ENCODE measurements at regions not wholly inside any gene's neighbourhood (a gene's known extent, or its start where the extent isn't known, plus 50 kb on each side); places are given as distances from the start of the nearest gene placed in this dataset.

- no peaks in the 10 kb centered on the region for H3K36me3 ChIP-seq (ENCODE audit: insufficient read depth, insufficient read length, low read length)
- peaks cover 3% of the 10 kb centered on the region for H3K4me1 ChIP-seq (ENCODE audit: insufficient read depth, insufficient read length)
- no peaks in the 10 kb centered on the region for H3K9me3 ChIP-seq (ENCODE audit: insufficient read depth, low read length)
- no peak overlapping the region for H3K9ac ChIP-seq (ENCODE audit: insufficient read length, low read depth)
- DNase-seq (ENCODE audit: low read depth, low spot score), result no peak
- H3K27me3 ChIP-seq (ENCODE audit: insufficient read depth, insufficient read length), result no peaks in the 10 kb centered on the region
- H3K4me3 ChIP-seq (ENCODE audit: insufficient read length, low read depth), result no peak overlapping the region
- no peak for TF ChIP-seq ZNF274 (IDR thresholded peaks at IDR 0.05; ENCODE audit: low read depth, low read length)
These were observed 381.3 kb downstream of the SOX11 start for GRCh38 chr2:6073191-6074088.

DNA sequence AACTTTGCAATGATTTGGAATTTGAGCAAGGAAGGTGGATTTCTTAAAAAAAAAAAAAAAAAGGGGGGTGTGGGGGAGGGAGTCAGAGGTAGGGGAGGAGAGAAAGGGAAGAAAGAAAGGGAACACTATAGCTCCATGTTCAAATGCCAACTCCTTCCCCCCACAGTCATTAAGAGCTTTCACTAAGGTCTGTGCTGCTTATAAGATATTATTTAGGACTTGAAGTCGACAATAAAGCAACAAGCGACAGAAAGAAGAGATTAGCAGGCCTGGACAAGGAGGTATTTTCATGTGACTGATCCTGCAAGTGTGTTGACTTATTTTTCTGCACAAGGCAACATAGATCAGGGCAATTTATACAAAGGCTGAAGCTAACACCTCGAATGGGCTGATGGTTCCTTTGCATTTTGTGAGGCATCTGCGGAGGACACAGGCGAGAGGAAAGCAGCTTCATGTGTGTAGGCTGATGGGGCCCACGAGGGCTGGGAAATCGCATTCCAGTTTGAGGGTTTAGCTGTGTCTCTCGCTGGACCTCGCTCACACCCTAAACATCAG lies 382.0 kb downstream of the SOX11 start:
- no peak for DNase-seq (ENCODE audit: low read depth, low spot score)
- TF ChIP-seq YY1 (IDR thresholded peaks at IDR 0.05; ENCODE audit: insufficient read depth, insufficient read length), result no peak
- TF ChIP-seq SUZ12 (IDR thresholded peaks at IDR 0.05; ENCODE audit: extremely low read depth, insufficient read depth, insufficient read length), result no peak
- no peak for TF ChIP-seq ZNF274 (IDR thresholded peaks at IDR 0.05; ENCODE audit: low read depth, low read length)
- Histone ChIP-seq H3K27me3 (ENCODE audit: insufficient read depth, insufficient read length) (no peaks in the 10 kb centered on the region), H3K9ac (ENCODE audit: insufficient read length, low read depth) (no peak overlapping the region), H3K36me3 (ENCODE audit: insufficient read depth, insufficient read length, low read length) (no peaks in the 10 kb centered on the region), H3K9me3 (ENCODE audit: insufficient read depth, low read length) (no peaks in the 10 kb centered on the region), H3K4me3 (ENCODE audit: insufficient read length, low read depth) (no peak overlapping the region), H3K4me1 (ENCODE audit: insufficient read depth, insufficient read length) (peaks cover 3% of the 10 kb centered on the region)

- H3K27me3 ChIP-seq (ENCODE audit: insufficient read depth, insufficient read length), result no peaks in the 10 kb centered on the region
- no peak overlapping the region for H3K4me3 ChIP-seq (ENCODE audit: insufficient read length, low read depth)
- DNase-seq (ENCODE audit: low read depth, low spot score), result no peak
- no peak overlapping the region for H3K9ac ChIP-seq (ENCODE audit: insufficient read length, low read depth)
- no peaks in the 10 kb centered on the region for H3K9me3 ChIP-seq (ENCODE audit: insufficient read depth, low read length)
- peaks cover 2% of the 10 kb centered on the region for H3K4me1 ChIP-seq (ENCODE audit: insufficient read depth, insufficient read length)
- TF ChIP-seq SUZ12 (IDR thresholded peaks at IDR 0.05; ENCODE audit: extremely low read depth, insufficient read depth, insufficient read length) (no peak), YY1 (IDR thresholded peaks at IDR 0.05; ENCODE audit: insufficient read depth, insufficient read length) (no peak), ZNF274 (IDR thresholded peaks at IDR 0.05; ENCODE audit: low read depth, low read length) (no peak)
- no peaks in the 10 kb centered on the region for H3K36me3 ChIP-seq (ENCODE audit: insufficient read depth, insufficient read length, low read length)
These were observed 385.4 kb downstream of the SOX11 start for GRCh38 chr2:6077585-6077984.

DNA sequence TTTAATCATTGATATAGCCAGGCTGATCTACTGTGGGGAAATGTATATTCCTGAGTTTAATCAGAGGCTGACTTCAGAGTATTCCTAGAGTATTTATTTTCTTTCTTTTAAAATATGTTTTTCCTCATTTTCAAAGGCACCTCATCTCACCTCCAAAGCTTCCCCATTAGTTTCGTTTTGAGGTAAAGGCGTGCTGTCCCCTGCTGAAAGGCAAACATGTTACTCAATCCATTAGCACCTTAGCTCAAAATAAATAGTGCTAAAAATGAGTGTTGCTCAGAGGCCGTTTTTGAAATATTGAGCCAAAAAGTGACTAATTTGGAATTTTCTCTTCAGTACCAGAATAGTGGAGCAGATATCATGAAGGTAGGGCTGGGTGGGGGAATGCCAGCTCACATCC lies 386.2 kb downstream of the SOX11 start:
- no peak for DNase-seq (ENCODE audit: low read depth, low spot score)
- no peak overlapping the region for H3K9ac ChIP-seq (ENCODE audit: insufficient read length, low read depth)
- no peaks in the 10 kb centered on the region for H3K4me1 ChIP-seq (ENCODE audit: insufficient read depth, insufficient read length)
- no peaks in the 10 kb centered on the region for H3K36me3 ChIP-seq (ENCODE audit: insufficient read depth, insufficient read length, low read length)
- no peaks in the 10 kb centered on the region for H3K27me3 ChIP-seq (ENCODE audit: insufficient read depth, insufficient read length)
- TF ChIP-seq YY1 (IDR thresholded peaks at IDR 0.05; ENCODE audit: insufficient read depth, insufficient read length), result no peak
- no peak for TF ChIP-seq ZNF274 (IDR thresholded peaks at IDR 0.05; ENCODE audit: low read depth, low read length)
- TF ChIP-seq SUZ12 (IDR thresholded peaks at IDR 0.05; ENCODE audit: extremely low read depth, insufficient read depth, insufficient read length), result no peak
- no peak overlapping the region for H3K4me3 ChIP-seq (ENCODE audit: insufficient read length, low read depth)
- H3K9me3 ChIP-seq (ENCODE audit: insufficient read depth, low read length), result no peaks in the 10 kb centered on the region

DNA sequence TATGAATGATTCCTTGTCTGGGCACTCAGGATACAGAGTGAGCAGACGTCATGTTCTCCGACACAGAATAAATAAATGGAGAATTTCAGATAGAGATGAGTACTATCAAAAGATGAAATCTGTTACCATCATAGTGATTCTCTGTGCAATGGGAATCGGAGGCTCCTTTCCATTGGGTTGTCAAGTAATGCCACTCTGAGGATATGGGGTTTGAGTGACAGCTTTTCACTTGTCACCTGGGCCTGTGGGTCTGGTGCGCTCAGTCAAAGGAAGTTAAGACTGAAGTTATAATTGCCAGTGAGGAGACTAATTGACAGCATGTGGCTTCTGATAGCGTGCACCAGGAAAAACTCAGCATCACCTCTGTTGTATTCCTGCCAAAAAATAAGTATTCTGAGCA lies 387.2 kb downstream of the SOX11 start:
- Histone ChIP-seq H3K9me3 (ENCODE audit: insufficient read depth, low read length) (no peaks in the 10 kb centered on the region), H3K4me3 (ENCODE audit: insufficient read length, low read depth) (no peak overlapping the region), H3K36me3 (ENCODE audit: insufficient read depth, insufficient read length, low read length) (no peaks in the 10 kb centered on the region), H3K27me3 (ENCODE audit: insufficient read depth, insufficient read length) (no peaks in the 10 kb centered on the region), H3K4me1 (ENCODE audit: insufficient read depth, insufficient read length) (no peaks in the 10 kb centered on the region), H3K9ac (ENCODE audit: insufficient read length, low read depth) (no peak overlapping the region)
- DNase-seq (ENCODE audit: low read depth, low spot score), result no peak
- TF ChIP-seq SUZ12 (IDR thresholded peaks at IDR 0.05; ENCODE audit: extremely low read depth, insufficient read depth, insufficient read length) (no peak), YY1 (IDR thresholded peaks at IDR 0.05; ENCODE audit: insufficient read depth, insufficient read length) (no peak), ZNF274 (IDR thresholded peaks at IDR 0.05; ENCODE audit: low read depth, low read length) (no peak)

DNA sequence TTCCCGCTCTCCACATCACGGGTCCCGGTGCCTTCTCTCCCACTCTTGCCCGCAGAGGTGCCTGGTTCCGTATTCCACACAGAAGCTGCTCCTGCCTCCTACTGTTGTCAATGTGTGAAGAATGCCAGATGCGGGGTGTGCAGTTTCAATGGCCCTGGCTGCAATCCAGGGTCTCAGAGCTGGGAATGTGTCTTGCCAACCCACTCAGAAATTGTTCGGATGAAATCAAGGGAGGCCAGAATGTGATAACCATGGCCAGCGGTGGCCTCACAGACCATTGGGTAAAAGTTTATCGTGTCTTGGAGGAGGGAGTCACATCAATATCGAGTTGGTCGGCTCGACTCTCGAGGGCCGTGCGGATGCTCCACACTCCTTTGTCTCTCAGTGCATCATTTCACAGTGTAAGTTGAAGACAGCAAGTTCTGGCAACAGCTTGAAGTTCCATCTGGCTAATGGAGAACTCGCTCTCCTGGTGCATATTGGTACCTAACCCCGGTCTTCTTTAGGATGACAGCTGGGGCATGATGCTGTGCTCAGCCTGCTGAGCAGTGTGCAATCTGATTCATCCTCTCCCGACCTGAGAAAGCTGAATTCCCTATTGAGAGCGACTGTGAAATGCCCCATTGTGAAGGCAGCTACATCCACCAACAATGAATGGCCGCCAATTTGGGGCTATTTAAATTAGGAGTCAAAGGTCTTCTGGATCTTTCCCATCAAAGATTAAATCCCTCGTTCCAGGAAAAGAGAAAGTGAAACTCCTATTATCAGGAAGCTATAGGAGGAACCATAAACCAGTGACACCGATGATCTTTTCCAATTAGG lies 389.0 kb downstream of the SOX11 start:
- H3K9ac ChIP-seq (ENCODE audit: insufficient read length, low read depth), result no peak overlapping the region
- H3K9me3 ChIP-seq (ENCODE audit: insufficient read depth, low read length), result 0 out of 2 replicates have a peak, but pooled peaks cover 3% of the 10 kb centered on the region
- TF ChIP-seq YY1 (IDR thresholded peaks at IDR 0.05; ENCODE audit: insufficient read depth, insufficient read length) (no peak), SUZ12 (IDR thresholded peaks at IDR 0.05; ENCODE audit: extremely low read depth, insufficient read depth, insufficient read length) (no peak), ZNF274 (IDR thresholded peaks at IDR 0.05; ENCODE audit: low read depth, low read length) (no peak)
- H3K4me1 ChIP-seq (ENCODE audit: insufficient read depth, insufficient read length), result no peaks in the 10 kb centered on the region
- DNase-seq (ENCODE audit: low read depth, low spot score), result no peak
- H3K4me3 ChIP-seq (ENCODE audit: insufficient read length, low read depth), result no peak overlapping the region
- no peaks in the 10 kb centered on the region for H3K27me3 ChIP-seq (ENCODE audit: insufficient read depth, insufficient read length)
- no peaks in the 10 kb centered on the region for H3K36me3 ChIP-seq (ENCODE audit: insufficient read depth, insufficient read length, low read length)

Measured in NT2/D1 (cell line).